ENCODE measurements at regions not wholly inside any gene's neighbourhood (a gene's known extent, or its start where the extent isn't known, plus 50 kb on each side); places are given as distances from the start of the nearest gene placed in this dataset.

DNA sequence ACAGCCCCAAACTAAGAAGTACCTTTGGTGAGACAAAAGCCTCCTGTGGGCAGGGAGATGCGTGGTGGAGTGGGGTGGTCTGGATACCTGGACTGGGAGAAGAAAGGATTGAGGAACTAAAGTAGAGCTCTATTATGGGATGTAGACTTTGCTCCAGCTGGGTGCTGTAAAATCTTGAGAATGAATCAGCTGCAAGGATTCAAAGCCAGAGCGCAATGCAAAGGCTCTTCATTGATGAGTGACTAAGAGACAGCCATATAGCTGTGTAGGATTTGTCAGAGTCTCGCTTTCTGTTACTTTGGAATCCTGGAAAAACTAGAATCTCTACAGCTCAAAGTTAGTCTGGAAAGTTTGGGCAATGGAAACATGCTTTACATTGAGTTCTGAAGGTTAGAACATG, 159.9 kb downstream of the TAF11L14 start:
- TF ChIP-seq YY1 (IDR thresholded peaks at IDR 0.05; ENCODE audit: insufficient read depth, insufficient read length), result no peak
- no peak for TF ChIP-seq ZNF274 (IDR thresholded peaks at IDR 0.05; ENCODE audit: low read depth, low read length)
- TF ChIP-seq SUZ12 (IDR thresholded peaks at IDR 0.05; ENCODE audit: extremely low read depth, insufficient read depth, insufficient read length), result no peak

All from NT2/D1 (cell line).